GM21723 (cell line): ENCODE measurements at regions not wholly inside any gene's neighbourhood (a gene's known extent, or its start where the extent isn't known, plus 50 kb on each side); places are given as distances from the start of the nearest gene placed in this dataset.
"Not testable (repeated sequence)": the region's sequence is repeated elsewhere in the genome, so short reads cannot be mapped to it uniquely, and the experiment has no call there.

Source experiments
- ATAC-seq: cut with Tn5 transposase; IDR thresholded peaks from one replicate; pipeline ENCODE4 v1.9.1; 2021; ENCODE audit warnings: mild to moderate bottlenecking, moderate library complexity; ENCODE audit not compliant: unreplicated experiment

GRCh38 chr6:166806962-166807757, 149.2 kb downstream of the RNASET2 start:
- no peak for ATAC-seq

GRCh38 chr6:166806217-166806838, 150.0 kb downstream of the RNASET2 start:
- ATAC-seq: no peak

- ATAC-seq: no peak
These were observed 152.9 kb downstream of the RNASET2 start for GRCh38 chr6:166803471-166803870.

GRCh38 chr6:166802401-166802800, 153.9 kb downstream of the RNASET2 start:
- no peak for ATAC-seq

DNA sequence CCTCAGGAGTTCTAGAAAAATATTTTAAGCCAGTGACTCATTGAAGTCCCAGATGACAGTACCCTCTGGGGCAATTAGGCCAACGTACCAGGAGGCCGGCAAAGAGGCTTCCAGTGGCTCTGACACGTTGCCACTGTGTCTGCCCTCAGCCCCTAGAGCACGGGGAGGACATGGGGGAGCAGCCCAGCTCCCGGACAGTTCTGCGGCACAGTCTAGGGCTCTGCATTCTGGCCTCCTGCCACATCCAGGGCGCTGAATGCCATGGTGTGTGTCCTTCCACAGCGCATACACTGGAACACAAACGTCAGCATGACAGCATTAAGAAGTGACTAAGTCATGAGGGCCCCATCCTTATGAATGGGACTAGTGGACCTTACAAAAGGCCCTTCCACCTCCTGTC, 156.2 kb downstream of the RNASET2 start:
- ATAC-seq: no peak

- no peak for ATAC-seq
These were observed 157.7 kb downstream of the RNASET2 start for GRCh38 chr6:166798652-166799051.

DNA sequence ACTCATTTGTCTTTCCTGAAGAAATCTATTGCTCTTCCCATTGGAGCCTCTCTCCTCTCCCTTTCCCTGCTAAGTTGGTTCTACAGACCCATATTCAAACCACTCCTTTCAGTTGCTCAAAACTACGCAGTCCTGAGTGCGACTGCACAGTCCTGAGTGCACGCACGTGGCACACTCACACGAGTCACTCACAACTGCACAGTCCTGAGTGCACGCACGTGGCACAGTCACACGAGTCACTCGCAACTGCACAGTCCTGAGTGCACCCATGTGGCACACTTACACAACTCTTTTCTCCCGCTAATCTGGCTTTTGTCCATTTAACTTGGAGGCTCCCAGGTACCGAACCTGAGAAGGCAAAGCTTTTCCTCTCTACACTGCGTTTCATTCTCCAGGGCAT, 159.7 kb downstream of the RNASET2 start:
- ATAC-seq: no peak

GRCh38 chr6:166795879-166796278, 160.5 kb downstream of the RNASET2 start:
- ATAC-seq: no peak

DNA sequence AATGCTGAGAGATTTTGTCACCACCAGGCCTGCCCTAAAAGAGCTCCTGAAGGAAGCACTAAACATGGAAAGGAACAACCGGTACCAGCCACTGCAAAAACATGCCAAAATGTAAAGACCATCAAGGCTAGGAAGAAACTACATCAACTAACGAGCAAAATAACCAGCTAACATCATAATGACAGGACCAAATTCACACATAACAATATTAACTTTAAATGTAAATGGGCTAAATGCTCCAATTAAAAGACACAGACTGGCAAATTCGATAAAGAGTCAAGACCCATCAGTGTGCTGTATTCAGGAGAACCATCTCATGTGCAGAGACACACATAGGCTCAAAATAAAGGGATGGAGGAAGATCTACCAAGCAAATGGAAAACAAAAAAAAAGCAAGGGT, 163.8 kb upstream of the RPS6KA2 start:
- not testable (repeated sequence) for ATAC-seq

- ATAC-seq: not testable (repeated sequence)
These were observed 161.9 kb upstream of the RPS6KA2 start for GRCh38 chr6:166788846-166789529.

DNA sequence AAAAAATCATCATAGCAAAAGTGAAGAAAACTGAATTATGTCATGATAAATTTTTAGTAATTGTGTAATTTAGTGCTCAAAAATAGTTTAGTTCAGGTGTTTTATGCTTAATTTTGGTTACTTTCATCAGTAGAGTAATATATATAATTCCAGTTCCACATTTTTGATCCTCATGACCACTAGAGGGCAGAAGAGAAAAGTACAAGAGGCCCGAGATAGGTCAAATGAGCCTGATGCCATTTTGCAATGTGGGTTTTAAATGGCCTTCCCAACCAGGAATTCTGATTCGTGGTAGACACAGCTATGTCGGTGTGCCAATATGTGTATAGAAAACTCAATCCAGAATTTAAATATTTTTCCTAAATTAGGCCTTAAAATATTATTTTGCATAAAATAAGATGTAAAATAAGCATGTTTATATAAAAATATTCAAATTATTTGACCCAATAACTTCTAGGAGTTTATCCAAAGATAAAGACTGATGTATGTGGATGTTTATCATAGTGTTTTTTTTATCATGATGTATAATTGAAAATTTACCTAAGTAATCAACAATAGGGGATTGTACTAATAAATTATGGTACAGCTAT, 159.7 kb upstream of the RPS6KA2 start:
- ATAC-seq: no peak

DNA sequence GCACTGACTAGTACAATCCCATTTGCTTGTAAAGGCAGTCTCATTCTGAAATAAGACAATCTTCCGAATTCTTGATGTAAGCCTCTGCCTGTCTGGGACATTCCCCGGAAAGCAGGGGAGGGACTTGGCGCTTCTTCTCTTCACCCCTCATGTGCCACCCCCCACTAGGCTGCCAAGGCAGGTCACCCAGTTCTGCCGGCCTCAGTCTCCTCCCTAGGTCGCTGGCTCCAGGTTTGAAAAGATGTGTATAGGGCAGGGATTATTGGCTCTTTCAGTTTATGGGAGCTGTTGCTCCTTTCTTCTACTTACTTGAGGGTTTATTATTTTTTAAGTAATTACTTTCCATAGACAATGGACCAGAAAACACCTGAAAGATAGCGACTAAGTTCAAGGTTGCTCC, 158.1 kb upstream of the RPS6KA2 start:
- no peak for ATAC-seq

- ATAC-seq: no peak
These were observed 157.6 kb upstream of the RPS6KA2 start for GRCh38 chr6:166784691-166785090.

DNA sequence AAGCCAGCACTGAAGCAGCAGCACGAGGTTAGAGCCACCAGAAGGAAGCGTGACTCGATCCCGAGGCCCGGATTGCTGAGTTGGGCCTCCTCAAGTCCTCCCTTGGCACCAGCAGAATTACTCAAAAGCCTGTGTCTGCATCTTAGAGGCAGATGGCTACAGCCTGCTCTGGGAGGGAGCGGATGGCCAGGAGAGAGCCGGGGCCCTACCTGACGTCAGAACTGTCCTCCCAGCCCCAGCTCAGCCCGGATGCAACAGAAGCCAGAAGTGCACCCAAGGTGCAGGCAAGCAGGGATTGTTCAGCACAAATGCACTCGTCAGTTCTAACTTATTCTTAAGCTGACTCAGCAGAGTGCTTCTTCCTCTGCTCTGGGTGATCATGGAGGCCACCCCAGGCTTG, 155.5 kb upstream of the RPS6KA2 start:
- ATAC-seq: no peak

GRCh38 chr6:166781331-166781730, 154.3 kb upstream of the RPS6KA2 start:
- no peak for ATAC-seq

DNA sequence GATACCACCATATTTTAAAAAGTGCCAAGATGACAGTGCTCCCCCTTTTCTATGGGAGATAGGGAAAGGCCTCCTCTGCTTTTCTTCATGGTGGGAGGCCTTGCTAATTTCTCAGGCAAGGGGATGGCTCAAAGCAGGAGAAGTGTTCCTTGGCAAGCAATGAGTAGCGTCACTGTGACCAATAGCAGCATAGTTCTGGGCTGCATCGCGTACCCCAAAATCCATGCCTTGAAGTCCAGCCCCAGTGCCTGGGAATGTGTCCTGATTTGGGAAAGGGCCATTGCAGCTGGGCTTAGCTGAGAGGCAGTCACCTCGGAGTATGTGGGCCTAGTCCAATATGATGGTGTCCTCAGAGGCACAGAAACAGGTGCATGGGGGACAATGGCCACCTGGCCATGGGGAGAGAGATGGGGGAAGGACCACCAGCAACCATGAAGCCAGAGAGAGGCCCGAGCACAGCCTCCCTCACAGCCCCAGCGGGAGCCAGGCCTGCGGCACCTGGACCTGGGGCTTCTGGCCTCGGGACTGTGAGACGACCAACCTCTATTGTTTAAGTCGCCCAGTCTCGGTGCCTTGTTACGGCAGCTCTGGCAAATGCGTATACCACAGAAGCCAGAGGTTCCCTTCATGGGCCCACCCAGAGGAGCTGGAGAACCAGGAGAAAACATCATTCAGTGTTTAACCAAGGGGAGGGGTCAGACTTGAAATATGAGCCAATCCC, 153.1 kb upstream of the RPS6KA2 start:
- ATAC-seq: no peak

DNA sequence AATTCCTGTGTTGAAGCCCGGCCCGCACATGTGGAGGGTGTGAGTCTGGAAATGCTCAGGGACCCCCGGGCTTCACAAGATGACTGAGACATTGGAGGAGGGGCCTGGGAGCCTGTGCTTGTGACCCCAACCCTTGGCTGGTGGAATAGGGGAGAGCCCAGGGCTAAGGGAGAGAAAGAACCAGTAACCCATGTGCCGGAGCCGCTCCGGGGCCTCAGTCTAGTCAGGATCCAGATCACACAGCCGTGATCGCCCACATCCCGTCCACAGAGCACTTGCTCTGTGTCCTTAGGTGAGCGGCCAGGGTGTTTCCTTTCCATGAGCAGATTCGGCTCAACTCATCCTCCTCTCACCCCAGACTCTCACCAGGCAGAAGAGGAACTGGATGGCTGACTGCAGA, 152.3 kb upstream of the RPS6KA2 start:
- ATAC-seq: no peak

- ATAC-seq: no peak
These were observed 151.7 kb upstream of the RPS6KA2 start for GRCh38 chr6:166778776-166779175.

GRCh38 chr6:166778046-166778445, 151.0 kb upstream of the RPS6KA2 start:
- ATAC-seq: no peak

DNA sequence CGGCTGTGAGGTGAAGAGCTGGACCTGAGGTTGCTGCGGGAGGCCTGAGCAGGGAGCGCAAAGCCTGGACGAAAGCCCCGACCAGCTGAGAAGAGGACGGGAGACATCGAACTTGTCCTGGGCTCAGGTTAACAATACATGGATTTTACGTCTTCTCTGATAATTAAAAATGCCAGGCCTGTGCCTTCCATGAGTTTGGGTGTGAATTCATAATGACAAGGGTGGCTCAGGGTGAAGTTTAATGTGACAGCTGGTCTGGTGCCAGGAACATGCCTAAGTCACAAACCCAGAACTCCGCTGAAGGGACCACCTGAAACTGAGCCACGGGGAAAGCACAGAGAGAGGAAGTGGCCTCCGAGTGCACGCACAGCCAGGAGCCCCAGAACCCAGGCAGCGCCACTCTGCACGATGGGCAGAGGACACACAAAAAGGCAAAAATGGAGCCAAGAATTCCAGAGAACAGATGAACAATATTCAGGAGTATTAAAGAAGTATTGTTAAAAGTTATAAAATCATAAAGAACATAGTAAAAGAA, 150.1 kb upstream of the RPS6KA2 start:
- no peak for ATAC-seq

GRCh38 chr6:166776571-166776970, 149.5 kb upstream of the RPS6KA2 start:
- ATAC-seq: no peak
